ENCODE measurements at regions not wholly inside any gene's neighbourhood (a gene's known extent, or its start where the extent isn't known, plus 50 kb on each side); places are given as distances from the start of the nearest gene placed in this dataset.

DNA sequence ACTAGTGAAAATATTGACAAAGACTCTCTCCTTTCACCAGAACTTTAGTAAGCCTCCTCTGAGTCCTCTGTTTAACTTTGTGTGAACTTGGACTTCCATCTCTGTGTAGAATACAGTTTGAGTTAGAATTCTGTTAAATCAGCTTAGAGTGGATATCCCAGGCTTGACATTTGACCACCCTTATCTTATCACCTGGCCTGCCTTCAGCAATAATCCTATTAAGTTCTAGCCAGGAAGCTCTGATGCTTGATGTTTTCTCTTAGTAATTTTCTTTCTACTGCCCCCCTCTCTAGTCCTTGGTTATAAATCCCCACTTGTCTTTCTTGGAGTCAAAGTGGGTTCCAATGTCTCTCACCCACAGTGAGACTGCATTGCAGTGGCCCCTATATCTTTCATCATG is 702.7 kb upstream of the GCFC2 start:
- H3K4me1 ChIP-seq (ENCODE audit: control insufficient read depth in 1 of 2, insufficient read depth in 2 of 2, low read length in 2 of 2): no peaks in the 10 kb centered on the region
- no peak overlapping the region for H3K27ac ChIP-seq (ENCODE audit: low read depth, low read length)
- H3K9me2 ChIP-seq (ENCODE audit: insufficient read depth): no peaks in the 10 kb centered on the region
- H3K9ac ChIP-seq (ENCODE audit: low read length): no peak overlapping the region
- H3K4me3 ChIP-seq (replicated peaks in 1 of 2; ENCODE audit: low read depth in 1 of 2, low read length in 2 of 2): no peak overlapping the region
- DNase-seq (ENCODE audit: low read depth, low spot score): no peak
- no peaks in the 10 kb centered on the region for H4K20me1 ChIP-seq (ENCODE audit: insufficient read depth)
- H2AFZ ChIP-seq (ENCODE audit: low read depth, low read length, poor library complexity, severe bottlenecking): no peak overlapping the region
- H3K9me3 ChIP-seq (ENCODE audit: control insufficient read depth in 1 of 2, insufficient read depth in 1 of 2, low read depth in 1 of 2, low read length in 2 of 2): peaks cover 3 to 10% of the 10 kb centered on the region in 2 experiments; a peak in 2 of 4 replicates
- no peaks in the 10 kb centered on the region for H3K79me2 ChIP-seq (ENCODE audit: insufficient read depth, low read length)
- POLR2A ChIA-PET: no interaction called here
- TF ChIP-seq EZH2phosphoT487 (IDR thresholded peaks at IDR 0.05; ENCODE audit: borderline replicate concordance): no peak
- no peak for TF ChIP-seq POLR2AphosphoS5 (IDR thresholded peaks at IDR 0.05; ENCODE audit: low read depth, low read length)
- TF ChIP-seq POLR2A (IDR thresholded peaks at IDR 0.05; ENCODE audit: borderline replicate concordance, extremely low read depth, insufficient read depth, insufficient read length): no peak
- TF ChIP-seq FOSL1 (IDR thresholded peaks at IDR 0.05; ENCODE audit: low read depth): no peak
- no peak for TF ChIP-seq TCF7L2 (IDR thresholded peaks at IDR 0.05; ENCODE audit: borderline replicate concordance, extremely low read depth, insufficient read depth, insufficient read length)
- TF ChIP-seq ZNF274 (IDR thresholded peaks at IDR 0.05; ENCODE audit: low read depth, low read length): no peak
- no peak for TF ChIP-seq CTCF (IDR thresholded peaks at IDR 0.05 in 2 of 3, conservative IDR thresholded peaks at IDR 0.05 in 1 of 3; ENCODE audit: borderline replicate concordance in 1 of 3, insufficient read depth in 1 of 3, low read depth in 2 of 3, low read length in 2 of 3)
- TF ChIP-seq, protein P1, sequence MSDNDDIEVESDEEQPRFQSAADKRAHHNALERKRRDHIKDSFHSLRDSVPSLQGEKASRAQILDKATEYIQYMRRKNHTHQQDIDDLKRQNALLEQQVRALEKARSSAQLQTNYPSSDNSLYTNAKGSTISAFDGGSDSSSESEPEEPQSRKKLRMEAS (IDR thresholded peaks at IDR 0.05): no peak
- no peak for TF ChIP-seq CEBPB (IDR thresholded peaks at IDR 0.05; ENCODE audit: low read depth)
- TF ChIP-seq, protein P2, sequence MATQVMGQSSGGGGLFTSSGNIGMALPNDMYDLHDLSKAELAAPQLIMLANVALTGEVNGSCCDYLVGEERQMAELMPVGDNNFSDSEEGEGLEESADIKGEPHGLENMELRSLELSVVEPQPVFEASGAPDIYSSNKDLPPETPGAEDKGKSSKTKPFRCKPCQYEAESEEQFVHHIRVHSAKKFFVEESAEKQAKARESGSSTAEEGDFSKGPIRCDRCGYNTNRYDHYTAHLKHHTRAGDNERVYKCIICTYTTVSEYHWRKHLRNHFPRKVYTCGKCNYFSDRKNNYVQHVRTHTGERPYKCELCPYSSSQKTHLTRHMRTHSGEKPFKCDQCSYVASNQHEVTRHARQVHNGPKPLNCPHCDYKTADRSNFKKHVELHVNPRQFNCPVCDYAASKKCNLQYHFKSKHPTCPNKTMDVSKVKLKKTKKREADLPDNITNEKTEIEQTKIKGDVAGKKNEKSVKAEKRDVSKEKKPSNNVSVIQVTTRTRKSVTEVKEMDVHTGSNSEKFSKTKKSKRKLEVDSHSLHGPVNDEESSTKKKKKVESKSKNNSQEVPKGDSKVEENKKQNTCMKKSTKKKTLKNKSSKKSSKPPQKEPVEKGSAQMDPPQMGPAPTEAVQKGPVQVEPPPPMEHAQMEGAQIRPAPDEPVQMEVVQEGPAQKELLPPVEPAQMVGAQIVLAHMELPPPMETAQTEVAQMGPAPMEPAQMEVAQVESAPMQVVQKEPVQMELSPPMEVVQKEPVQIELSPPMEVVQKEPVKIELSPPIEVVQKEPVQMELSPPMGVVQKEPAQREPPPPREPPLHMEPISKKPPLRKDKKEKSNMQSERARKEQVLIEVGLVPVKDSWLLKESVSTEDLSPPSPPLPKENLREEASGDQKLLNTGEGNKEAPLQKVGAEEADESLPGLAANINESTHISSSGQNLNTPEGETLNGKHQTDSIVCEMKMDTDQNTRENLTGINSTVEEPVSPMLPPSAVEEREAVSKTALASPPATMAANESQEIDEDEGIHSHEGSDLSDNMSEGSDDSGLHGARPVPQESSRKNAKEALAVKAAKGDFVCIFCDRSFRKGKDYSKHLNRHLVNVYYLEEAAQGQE (IDR thresholded peaks at IDR 0.05; ENCODE audit: low read depth): no peak
- no peak for TF ChIP-seq SIN3A (IDR thresholded peaks at IDR 0.05; ENCODE audit: low read depth)
- TF ChIP-seq CBX3 (IDR thresholded peaks at IDR 0.05; ENCODE audit: low read depth): no peak
- no peak for TF ChIP-seq SRF (IDR thresholded peaks at IDR 0.05; ENCODE audit: low read depth)
- TF ChIP-seq RAD21 (IDR thresholded peaks at IDR 0.05; ENCODE audit: low read depth): no peak
- TF ChIP-seq ZFX (IDR thresholded peaks at IDR 0.05): no peak
- TF ChIP-seq EGR1 (IDR thresholded peaks at IDR 0.05; ENCODE audit: low read depth): no peak
- intact Hi-C loops (cut with micrococcal nuclease): no loop called here
- ATAC-seq: no peak
- no TSS peak for BruUV-seq (replicated peaks)
- CTCF ChIA-PET: no interaction called here
- RAD21 ChIA-PET (ENCODE audit: low non-redundant PET in 1 of 2, low total read pairs in 2 of 2, uncharacterized antibody in 2 of 2, unreplicated experiment in 2 of 2): no interaction called here
- no peaks in the 10 kb centered on the region for H3K36me3 ChIP-seq (ENCODE audit: control insufficient read depth in 1 of 2, insufficient read depth in 2 of 2, low read length in 2 of 2)
- H3K27me3 ChIP-seq (ENCODE audit: insufficient read depth, low read length): no peaks in the 10 kb centered on the region
- H3K4me2 ChIP-seq (ENCODE audit: low read length): no peak overlapping the region
